ENCODE measurements at regions not wholly inside any gene's neighbourhood (a gene's known extent, or its start where the extent isn't known, plus 50 kb on each side); places are given as distances from the start of the nearest gene placed in this dataset.

- DNase-seq, result no peak
Observed at GRCh38 chr17:70230850-70231640, 61.7 kb downstream of the KCNJ2 start.

- no peak for DNase-seq
Observed at GRCh38 chr17:70232466-70232865, 63.1 kb downstream of the KCNJ2 start.

GRCh38 chr17:70235252-70235651 is 65.9 kb downstream of the KCNJ2 start:
- no peak for DNase-seq

DNA sequence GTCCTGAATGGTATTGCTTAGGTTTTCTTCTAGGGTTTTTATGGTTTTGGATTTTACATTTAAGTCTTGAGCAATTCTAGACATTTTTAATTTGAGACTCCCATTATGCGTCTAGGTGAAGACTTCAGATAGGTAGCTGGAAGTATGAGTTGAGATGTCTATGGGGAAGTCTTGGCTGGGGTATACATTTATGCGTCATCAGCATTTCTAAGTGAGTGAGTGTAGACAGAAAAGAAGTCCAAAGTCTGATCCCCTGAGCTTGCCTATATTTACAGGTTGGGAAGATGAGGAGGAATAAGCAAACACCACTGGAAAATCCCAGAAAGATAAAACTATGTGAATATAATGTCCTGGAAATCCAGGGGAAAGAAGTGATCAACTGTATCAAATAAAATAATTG is 68.9 kb downstream of the KCNJ2 start:
- DNase-seq, result no peak

GRCh38 chr17:70238646-70239045 is 69.3 kb downstream of the KCNJ2 start:
- DNase-seq, result no peak

DNA sequence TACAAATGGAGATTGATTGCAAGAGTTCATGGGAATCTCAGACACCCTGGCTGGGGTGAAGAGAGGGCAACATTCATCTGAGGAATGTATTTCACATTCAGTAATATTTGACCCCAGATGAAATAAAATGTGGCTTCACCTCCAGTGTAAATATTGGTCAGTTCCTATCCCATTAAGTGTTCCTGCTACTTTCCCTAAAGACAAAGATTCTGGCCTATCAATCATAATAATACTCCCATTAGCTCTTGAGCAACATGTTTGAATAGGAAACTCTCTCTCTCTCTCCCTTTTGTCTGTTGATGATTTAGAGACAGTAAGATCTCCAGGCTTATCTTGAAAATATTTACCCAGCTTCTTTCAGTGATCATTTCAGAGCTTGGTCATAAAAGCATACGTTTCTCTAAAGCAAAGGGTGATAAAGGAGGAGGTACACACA is 70.1 kb downstream of the KCNJ2 start:
- DNase-seq, result no peak

GRCh38 chr17:70241071-70241470 is 71.7 kb downstream of the KCNJ2 start:
- no peak for DNase-seq

DNA sequence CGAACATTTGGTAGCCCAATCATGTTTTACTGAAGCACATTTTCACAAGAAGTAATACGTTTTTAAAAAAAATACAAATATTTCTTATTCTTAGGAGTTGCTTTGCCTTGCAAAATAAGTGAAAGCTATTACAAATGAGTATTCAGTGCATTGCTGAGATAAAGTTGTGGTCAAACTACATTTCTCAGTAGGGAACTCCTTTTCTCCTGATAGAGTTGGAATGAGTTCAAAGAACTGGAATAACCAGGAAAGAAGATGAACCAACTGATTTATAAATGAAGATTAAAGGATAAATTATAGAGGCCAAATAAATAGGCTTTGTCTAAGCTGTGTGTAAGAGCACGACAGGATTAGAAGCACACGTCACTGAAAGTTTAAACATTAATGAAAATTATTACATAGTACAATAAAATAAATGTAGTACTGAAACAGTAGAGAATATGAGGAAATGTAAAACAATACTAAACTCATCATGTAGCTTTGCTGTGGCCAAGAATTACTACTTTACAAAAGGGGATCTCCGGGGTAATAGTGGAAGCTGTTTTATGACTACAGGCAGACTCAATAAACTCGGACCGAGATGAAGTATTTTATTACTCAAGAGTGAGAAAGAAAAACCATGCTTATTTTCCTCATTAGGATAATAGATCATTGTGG is 73.6 kb downstream of the KCNJ2 start:
- no peak for DNase-seq

DNA sequence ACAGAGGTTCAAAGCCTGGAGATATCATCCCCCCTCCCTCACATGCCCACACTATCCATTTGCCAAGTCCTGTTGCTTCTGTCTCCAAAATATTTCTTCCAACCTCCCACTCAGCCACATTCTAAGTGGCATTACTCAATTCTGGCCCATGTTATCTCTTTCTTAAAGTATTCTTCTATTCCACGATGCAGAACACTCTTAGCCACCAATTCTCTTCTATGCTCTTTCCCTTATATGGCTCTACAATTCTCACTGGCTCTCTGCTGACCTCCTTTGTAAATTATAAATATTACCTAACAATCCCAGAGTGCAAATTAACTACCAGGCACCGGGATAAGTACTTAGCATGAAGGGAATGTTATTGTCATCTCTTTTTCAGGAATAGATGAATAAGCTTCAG is 82.4 kb downstream of the KCNJ2 start:
- DNase-seq, result no peak

DNA sequence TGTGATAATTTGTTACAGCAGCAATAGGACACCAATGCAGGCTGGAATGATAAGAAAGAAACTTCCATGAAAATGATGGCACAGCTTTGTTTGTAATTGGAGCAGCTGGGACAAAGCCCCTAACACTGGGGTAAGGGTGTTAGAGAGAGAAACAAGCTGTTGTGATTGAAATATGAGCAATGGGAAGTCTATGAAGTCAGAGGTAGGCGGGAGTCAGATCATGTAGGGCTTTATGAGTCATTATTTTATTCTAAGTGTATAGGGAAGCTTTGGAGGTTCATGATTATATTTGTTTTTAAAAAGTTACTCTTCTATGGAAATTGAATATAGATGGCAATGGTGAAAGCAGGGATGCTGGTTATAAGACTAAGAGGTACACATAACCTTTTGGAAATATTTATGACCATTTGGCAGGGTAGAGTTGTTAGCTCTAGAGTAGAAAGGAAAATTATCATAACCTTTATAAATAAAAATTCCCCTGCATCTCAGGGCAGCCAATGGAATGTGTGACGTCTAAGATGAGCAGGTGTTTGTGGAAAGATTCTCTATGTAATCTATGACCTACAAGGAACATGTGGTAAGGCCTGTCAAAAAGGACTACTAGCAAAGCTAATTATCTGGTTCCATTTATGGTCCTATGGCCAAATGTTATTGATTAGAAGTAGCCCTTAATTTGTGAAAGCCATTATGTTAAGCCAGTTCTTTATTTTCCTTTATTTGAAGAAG is 85.6 kb downstream of the KCNJ2 start:
- DNase-seq, result no peak

DNA sequence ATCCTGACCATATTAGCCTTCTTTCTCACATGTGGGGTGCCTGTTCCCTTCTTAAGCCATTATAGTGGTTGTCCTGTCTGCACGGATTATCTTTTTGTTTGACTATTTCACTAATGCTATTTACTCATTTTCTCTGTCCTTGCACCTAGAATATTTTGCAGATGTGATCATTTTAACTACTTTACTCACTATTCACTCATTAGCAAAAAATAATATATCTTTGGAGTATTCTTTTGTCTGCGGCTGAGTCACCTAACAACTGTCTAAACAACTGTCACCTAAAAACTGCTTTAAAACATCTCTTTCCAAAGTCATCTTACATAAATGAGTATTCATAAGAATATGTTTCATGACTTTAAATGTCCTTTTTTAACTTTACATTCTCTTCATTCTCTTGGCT is 87.4 kb downstream of the KCNJ2 start:
- DNase-seq, result no peak

- DNase-seq, result no peak
Observed at GRCh38 chr17:70258465-70258864, 89.1 kb downstream of the KCNJ2 start.

DNA sequence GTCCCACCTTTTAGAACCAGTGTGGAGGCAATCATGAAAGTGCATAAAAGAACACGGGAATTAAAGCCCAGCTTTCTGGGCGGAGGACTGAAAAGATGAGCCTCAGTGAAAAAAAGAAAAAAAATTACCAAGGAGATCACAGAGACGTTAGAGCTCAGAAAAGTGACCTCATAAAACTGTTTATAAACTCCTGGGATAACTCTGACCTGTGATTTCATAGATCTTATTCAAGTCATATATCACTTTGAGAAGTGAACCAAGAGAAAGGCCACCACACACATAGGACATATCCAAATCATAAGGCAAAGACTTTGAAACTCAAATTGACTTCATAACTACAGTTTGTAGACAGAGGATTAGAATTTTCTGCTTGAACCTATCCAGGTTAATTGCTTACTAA is 90.1 kb downstream of the KCNJ2 start:
- DNase-seq, result no peak

GRCh38 chr17:70261170-70261569 is 91.8 kb downstream of the KCNJ2 start:
- DNase-seq, result no peak

- DNase-seq, result no peak
Observed at GRCh38 chr17:70265471-70265870, 96.1 kb downstream of the KCNJ2 start.

- no peak for DNase-seq
Observed at GRCh38 chr17:70266394-70266793, 97.1 kb downstream of the KCNJ2 start.

GRCh38 chr17:70268383-70268782 is 99.1 kb downstream of the KCNJ2 start:
- no peak for DNase-seq

- no peak for DNase-seq
Observed at GRCh38 chr17:70270554-70270953, 101.2 kb downstream of the KCNJ2 start.

DNA sequence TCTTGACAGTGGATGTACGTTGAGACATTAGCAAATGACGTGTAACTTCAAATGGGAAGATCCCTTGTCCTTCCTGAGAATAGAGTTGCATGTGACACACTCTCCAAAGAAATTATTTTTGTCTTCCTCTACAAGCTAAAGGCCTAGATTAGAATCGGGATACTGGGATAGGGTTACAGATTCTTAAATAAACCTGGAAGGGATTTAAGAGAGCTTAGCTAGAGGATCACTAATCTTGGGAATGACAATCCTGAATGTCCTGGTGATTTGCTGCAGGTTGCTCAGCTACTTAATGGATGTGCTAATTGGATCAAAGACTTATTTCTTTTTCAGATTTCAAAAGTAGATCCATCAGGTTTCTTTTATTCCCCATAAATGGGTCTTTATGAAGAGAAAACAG is 101.9 kb downstream of the KCNJ2 start:
- DNase-seq, result no peak

- DNase-seq, result no peak
Observed at GRCh38 chr17:70271672-70272071, 102.3 kb downstream of the KCNJ2 start.

GRCh38 chr17:70274255-70274654 is 104.9 kb downstream of the KCNJ2 start:
- DNase-seq, result no peak

GRCh38 chr17:70276906-70277305 is 107.6 kb downstream of the KCNJ2 start:
- DNase-seq, result no peak

DNA sequence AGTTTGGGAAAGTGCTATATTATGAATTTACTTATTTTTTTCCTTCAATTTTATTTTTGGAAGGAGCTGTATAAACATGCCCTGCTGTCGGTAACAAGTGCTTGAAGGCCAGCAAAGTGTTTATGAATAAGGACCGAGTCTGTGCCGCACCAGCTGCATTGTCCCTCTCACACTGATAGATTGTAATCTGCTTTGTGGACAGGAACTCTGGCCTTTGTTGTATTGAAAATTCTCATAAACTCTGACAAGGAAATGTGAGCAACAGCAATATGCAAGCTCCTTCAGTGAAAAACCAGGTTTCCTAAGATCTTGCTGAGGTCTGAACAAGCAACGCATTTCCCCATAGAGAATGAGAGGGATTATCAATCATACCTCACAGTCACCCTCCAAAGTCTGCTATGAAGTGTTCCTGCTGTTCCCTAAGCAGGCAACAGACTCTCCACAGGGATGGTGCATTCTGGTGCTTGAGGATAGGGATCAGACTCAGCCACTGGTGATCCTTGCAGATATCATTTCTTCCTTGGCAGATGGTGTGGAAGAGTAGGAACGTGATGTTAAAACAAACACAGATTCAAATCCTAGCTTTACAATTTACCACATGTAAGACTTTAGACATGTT is 109.6 kb downstream of the KCNJ2 start:
- DNase-seq, result no peak

DNA sequence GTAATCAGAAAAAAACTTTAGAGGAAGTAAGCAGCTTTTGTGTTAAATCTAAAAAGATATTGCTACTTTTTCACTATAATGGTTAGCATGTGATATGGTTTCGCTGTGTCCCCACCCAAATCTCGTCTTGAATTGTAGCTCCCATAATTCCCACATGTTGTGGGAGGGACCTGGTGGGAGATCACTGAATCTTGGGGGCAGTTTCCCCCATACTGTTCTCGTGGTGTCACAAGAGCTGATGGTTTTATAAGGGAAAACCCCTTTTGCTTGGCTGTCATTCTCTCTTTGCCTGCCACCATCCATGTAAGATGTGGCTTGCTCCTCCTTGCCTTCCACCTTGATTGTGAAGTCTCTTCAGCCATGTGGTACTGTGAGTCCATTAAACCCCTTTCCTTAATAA is 117.1 kb downstream of the KCNJ2 start:
- DNase-seq, result no peak

Data from CD4-positive, alpha-beta T cell treated with Interleukin-12 subunit alpha and Interleukin-12 subunit beta, for 1 hour (primary cell).